IMR-90 (cell line): ENCODE measurements at regions not wholly inside any gene's neighbourhood (a gene's known extent, or its start where the extent isn't known, plus 50 kb on each side); places are given as distances from the start of the nearest gene placed in this dataset.

Experiments used
- ATAC-seq: fragments of 200-7000 bp; cut with Tn5 transposase; 2 replicates; pipeline ENCODE4 v1.9.1; 2020; ENCODE audit warnings: low read depth, mild to moderate bottlenecking, moderate library complexity
- BruUV-seq: library from RNA; stranded (reverse); fragments of 400-500 nt; replicated peaks from 2 replicates; lab custom pipeline; 2021; lab: Mats Ljungman, UMichigan
- CTCF ChIA-PET: fragments of 300-600 bp; formaldehyde crosslinking; extraction: SDS; loops from one replicate; lab custom pipeline; 2021; ENCODE audit warnings: antibody characterized with exemption; lab: Yijun Ruan, JAX
- POLR2A ChIA-PET: fragments of 300-600 bp; sonication (Branson Sonifier 250); formaldehyde crosslinking; loops from one replicate; lab custom pipeline; 2022; ENCODE audit warnings: antibody characterized with exemption; ENCODE audit not compliant: unreplicated experiment; lab: Charles Lee
- DNase-seq: peaks from one replicate; pipeline ENCODE4 v3.0.0; 2013
- H2AFZ ChIP-seq: replicated peaks from 2 replicates; pipeline ENCODE3; 2013; ENCODE audit warnings: low read length, mild to moderate bottlenecking; ENCODE audit not compliant: poor library complexity
- H2AK5ac ChIP-seq: 2 replicates; pipeline ENCODE4 v1.6.1; 2013; ENCODE audit warnings: low read depth, low read length, inconsistent platforms
- H2AK9ac ChIP-seq: replicated peaks from 2 replicates; pipeline ENCODE3; 2013; ENCODE audit warnings: mild to moderate bottlenecking, low read depth, low read length, moderate library complexity; ENCODE audit not compliant: poor library complexity
- H2BK120ac ChIP-seq: 2 replicates; pipeline ENCODE4 v1.6.1; 2013; ENCODE audit warnings: low read depth, low read length, inconsistent platforms
- H2BK15ac ChIP-seq: 3 replicates; pipeline ENCODE4 v1.6.1; 2013; ENCODE audit warnings: low read depth, low read length, inconsistent platforms
- H2BK20ac ChIP-seq: 2 replicates; pipeline ENCODE4 v1.6.1; 2013; ENCODE audit warnings: low read depth, mild to moderate bottlenecking, inconsistent platforms, low read length, moderate library complexity
- H2BK5ac ChIP-seq: 2 replicates; pipeline ENCODE4 v1.6.1; 2013; ENCODE audit warnings: mild to moderate bottlenecking, low read depth, low read length, inconsistent platforms; ENCODE audit not compliant: poor library complexity, severe bottlenecking
- H3K14ac ChIP-seq: replicated peaks from 2 replicates; pipeline ENCODE4 v1.6.1; 2013; ENCODE audit warnings: low read depth, low read length, inconsistent platforms
- H3K18ac ChIP-seq: 2 replicates; pipeline ENCODE4 v1.6.1; 2013; ENCODE audit warnings: low read depth, low read length, control low read depth
- H3K23ac ChIP-seq: 2 replicates; pipeline ENCODE4 v1.6.1; 2013; ENCODE audit warnings: low read depth, low read length, inconsistent platforms
- H3K27ac ChIP-seq: 2 replicates; pipeline ENCODE4 v1.5.1; 2013; ENCODE audit warnings: mild to moderate bottlenecking, control low read depth, low read length; ENCODE audit not compliant: insufficient read depth
- H3K27me3 ChIP-seq: 2 replicates; pipeline ENCODE4 v1.6.1; 2013; ENCODE audit warnings: low read length; ENCODE audit not compliant: control insufficient read depth, insufficient read depth
- H3K36me3 ChIP-seq: 2 replicates; pipeline ENCODE4 v1.6.1; 2013; ENCODE audit warnings: low read length, mixed read lengths; ENCODE audit not compliant: control insufficient read depth, insufficient read depth
- H3K4ac ChIP-seq: 2 replicates; pipeline ENCODE4 v1.6.1; 2013; ENCODE audit warnings: low read depth, low read length, inconsistent platforms
- H3K4me1 ChIP-seq: 2 replicates; pipeline ENCODE4 v1.6.1; 2013; ENCODE audit warnings: low read length, mixed read lengths; ENCODE audit not compliant: control insufficient read depth, insufficient read depth
- H3K4me2 ChIP-seq: 2 replicates; pipeline ENCODE4 v1.6.1; 2013; ENCODE audit warnings: low read depth, mild to moderate bottlenecking, control low read depth, low read length, moderate library complexity
- H3K4me3 ChIP-seq: 2 replicates; pipeline ENCODE4 v1.5.1; 2013; ENCODE audit warnings: low read depth, mild to moderate bottlenecking, control low read depth, low read length, moderate library complexity; ENCODE audit not compliant: insufficient read depth
- H3K56ac ChIP-seq: 2 replicates; pipeline ENCODE4 v1.6.1; 2013; ENCODE audit warnings: low read length, inconsistent platforms; ENCODE audit not compliant: insufficient read depth; ENCODE audit errors: extremely low read depth
- H3K79me1 ChIP-seq, 2 experiments: 2 replicates each; pipeline ENCODE4 v1.6.1; 2013; ENCODE audit warnings: low read length in 2 of 2, inconsistent platforms in 1 of 2, low read depth in 1 of 2
- H3K9ac ChIP-seq: 2 replicates; pipeline ENCODE4 v1.6.1; 2013; ENCODE audit warnings: low read depth, low read length, control low read depth
- H3K9me1 ChIP-seq: 2 replicates; pipeline ENCODE4 v1.6.1; 2013; ENCODE audit warnings: low read length, inconsistent platforms; ENCODE audit not compliant: insufficient read depth
- H3K9me3 ChIP-seq: 2 replicates; pipeline ENCODE4 v1.6.1; 2013; ENCODE audit warnings: low read length; ENCODE audit not compliant: control insufficient read depth, insufficient read depth
- H4K20me1 ChIP-seq: 2 replicates; pipeline ENCODE4 v1.6.1; 2013; ENCODE audit warnings: low read length, inconsistent platforms; ENCODE audit not compliant: insufficient read depth
- H4K5ac ChIP-seq: 2 replicates; pipeline ENCODE4 v1.6.1; 2013; ENCODE audit warnings: mild to moderate bottlenecking, low read depth, low read length, control low read depth
- H4K8ac ChIP-seq, 2 experiments: 2 replicates each; pipeline ENCODE4 v1.6.1; 2013; ENCODE audit warnings: low read depth in 2 of 2, low read length in 2 of 2, control low read depth in 1 of 2, inconsistent platforms in 1 of 2
- H4K91ac ChIP-seq: 2 replicates; pipeline ENCODE4 v1.6.1; 2013; ENCODE audit warnings: low read depth, low read length, inconsistent platforms; ENCODE audit not compliant: insufficient read depth
- BHLHE40 ChIP-seq: fragments of 150-350 bp; IDR thresholded peaks from 2 replicates; pipeline ENCODE4 v1.6.1; 2016; ENCODE audit warnings: mild to moderate bottlenecking, low read depth, low read length
- MAZ ChIP-seq: IDR thresholded peaks from 2 replicates; pipeline ENCODE4 v1.6.1; 2012; ENCODE audit warnings: low read depth, mild to moderate bottlenecking, low read length, improper control_type of control experiment, moderate library complexity, borderline replicate concordance
- NFE2L2 ChIP-seq: fragments of 150-350 bp; IDR thresholded peaks from 2 replicates; pipeline ENCODE4 v1.6.1; 2016; ENCODE audit warnings: low read depth, mild to moderate bottlenecking, low read length
- POLR2A ChIP-seq: IDR thresholded peaks from 2 replicates; pipeline ENCODE4 v1.6.1; 2012; ENCODE audit warnings: mild to moderate bottlenecking, low read depth, low read length
- RCOR1 ChIP-seq: IDR thresholded peaks from 2 replicates; pipeline ENCODE4 v1.6.1; 2012; ENCODE audit warnings: mild to moderate bottlenecking, low read length, improper control_type of control experiment; ENCODE audit not compliant: insufficient replicate concordance
- RFX5 ChIP-seq: IDR thresholded peaks from 2 replicates; pipeline ENCODE4 v1.8.0; 2012; ENCODE audit warnings: low read depth, mild to moderate bottlenecking, low read length, moderate library complexity
- WGBS, 2 experiments: methylation state at CpG; one replicate each; pipeline versions ENCODE4 v1.1.5 to v1.1.7; 2013; ENCODE audit warnings: missing lambda C conversion rate in 2 of 2; ENCODE audit not compliant: insufficient read length in 1 of 2; ENCODE audit errors: extremely low coverage in 2 of 2; 5-methylcytosine and 5-hydroxymethylcytosine counted together
- dilution Hi-C: fragments of 300-500 bp; cut with HindIII; formaldehyde crosslinking; loops from one replicate; pipeline ENCODE4 v1.14.3; 2018; ENCODE audit warnings: low sequenced_read_pairs; ENCODE audit not compliant: unreplicated experiment
- in situ Hi-C: fragments of 300-500 bp; cut with MboI; formaldehyde crosslinking; loops from 3 replicates; pipeline ENCODE4 v1.14.3; 2019; ENCODE audit warnings: low sequenced_read_pairs, inconsistent platforms, mixed read lengths
- intact Hi-C: fragments of 100-400 bp; cut with micrococcal nuclease; formaldehyde crosslinking; loops from 2 replicates; pipeline ENCODE4 v1.10.0; 2022
- TF ChIP-seq, protein P1 (sequence below): conservative IDR thresholded peaks from 2 replicates; pipeline ENCODE4 v1.5.1; 2012; ENCODE audit warnings: mild to moderate bottlenecking, low read depth, low read length, improper control_type of control experiment

DNA sequence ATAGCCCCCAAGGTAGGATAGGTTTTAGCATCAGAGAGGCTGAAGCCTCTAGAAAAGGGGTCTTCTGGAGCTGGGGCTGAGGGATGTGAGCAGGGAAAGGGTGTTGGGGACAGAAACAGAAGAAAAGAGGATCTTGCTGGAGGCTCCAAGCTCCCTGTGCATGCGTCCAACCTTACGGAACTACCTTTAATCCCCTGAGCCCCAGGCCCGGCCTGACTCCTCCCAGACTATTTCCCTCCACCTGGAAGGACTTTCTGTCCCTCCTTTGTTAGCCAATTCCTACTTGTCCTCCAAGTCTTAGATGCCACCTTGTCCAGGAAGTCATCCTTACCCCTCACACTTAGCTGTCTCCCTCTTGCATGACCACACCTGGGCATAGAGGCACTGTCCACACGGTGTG, 50.0 kb upstream of the VPS8 start:
- no peak overlapping the region; the same call in 1 of the 2 replicates for H3K27ac ChIP-seq
- H3K4ac ChIP-seq: peak overlapping the region; percentile 87
- no peak for ATAC-seq
- peak overlapping the region in 1 of 2 experiments; percentile 66; a peak in 1 of 4 replicates for H4K8ac ChIP-seq
- 100% methylated on average over 3 of the region's 4 CpGs; no CpG with 5 or more reads in 1 of the 2 experiments for WGBS, 2 experiments
- in situ Hi-C loops: no loop called here
- no peaks in the 10 kb centered on the region for H3K27me3 ChIP-seq
- no peak for DNase-seq
- no peaks in the 10 kb centered on the region for H4K20me1 ChIP-seq
- peaks cover 27% of the 10 kb centered on the region for H3K9me1 ChIP-seq
- no peaks in the 10 kb centered on the region for H3K9me3 ChIP-seq
- peak overlapping the region; percentile 85 for H2BK120ac ChIP-seq
- peak overlapping the region; percentile 58; the same call in 1 of the 2 replicates for H3K14ac ChIP-seq
- CTCF ChIA-PET: no interaction called here
- no peak overlapping the region for H3K56ac ChIP-seq
- H3K4me1 ChIP-seq: peaks cover 44% of the 10 kb centered on the region
- dilution Hi-C loops: no loop called here
- no peaks in the 10 kb centered on the region for H3K36me3 ChIP-seq
- intact Hi-C loops: loop anchor here (5.0 kb wide), 1 partner anchor 50 kb away; the partner anchor contains the start of gene MAGEF1
- H2BK5ac ChIP-seq: no peak overlapping the region
- no peak overlapping the region for H3K23ac ChIP-seq
- no peak overlapping the region; the same call in 1 of the 2 replicates for H4K5ac ChIP-seq
- no peaks in the 10 kb centered on the region for H3K79me1 ChIP-seq
- BruUV-seq: no TSS peak
- peak overlapping the region; percentile 91; the same call in 1 of the 2 replicates for H2AK5ac ChIP-seq
- no peak overlapping the region for H3K4me3 ChIP-seq
- H2AK9ac ChIP-seq: no peak overlapping the region
- peak overlapping the region; percentile 81 for H2BK20ac ChIP-seq
- H2BK15ac ChIP-seq: peak overlapping the region; percentile 96; the same call in 2 of the 3 replicates
- H3K4me2 ChIP-seq: no peak overlapping the region
- H2AFZ ChIP-seq: no peak overlapping the region
- H3K18ac ChIP-seq: peak overlapping the region; percentile 44; the same call in 1 of the 2 replicates
- peak overlapping the region; percentile 74 for H4K91ac ChIP-seq
- TF ChIP-seq RCOR1 (no peak), RFX5 (no peak), NFE2L2 (no peak), MAZ (no peak), POLR2A (no peak), BHLHE40 (no peak)
- TF ChIP-seq, protein P1, sequence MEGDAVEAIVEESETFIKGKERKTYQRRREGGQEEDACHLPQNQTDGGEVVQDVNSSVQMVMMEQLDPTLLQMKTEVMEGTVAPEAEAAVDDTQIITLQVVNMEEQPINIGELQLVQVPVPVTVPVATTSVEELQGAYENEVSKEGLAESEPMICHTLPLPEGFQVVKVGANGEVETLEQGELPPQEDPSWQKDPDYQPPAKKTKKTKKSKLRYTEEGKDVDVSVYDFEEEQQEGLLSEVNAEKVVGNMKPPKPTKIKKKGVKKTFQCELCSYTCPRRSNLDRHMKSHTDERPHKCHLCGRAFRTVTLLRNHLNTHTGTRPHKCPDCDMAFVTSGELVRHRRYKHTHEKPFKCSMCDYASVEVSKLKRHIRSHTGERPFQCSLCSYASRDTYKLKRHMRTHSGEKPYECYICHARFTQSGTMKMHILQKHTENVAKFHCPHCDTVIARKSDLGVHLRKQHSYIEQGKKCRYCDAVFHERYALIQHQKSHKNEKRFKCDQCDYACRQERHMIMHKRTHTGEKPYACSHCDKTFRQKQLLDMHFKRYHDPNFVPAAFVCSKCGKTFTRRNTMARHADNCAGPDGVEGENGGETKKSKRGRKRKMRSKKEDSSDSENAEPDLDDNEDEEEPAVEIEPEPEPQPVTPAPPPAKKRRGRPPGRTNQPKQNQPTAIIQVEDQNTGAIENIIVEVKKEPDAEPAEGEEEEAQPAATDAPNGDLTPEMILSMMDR: no peak
- no peak overlapping the region for H3K9ac ChIP-seq
- POLR2A ChIA-PET: no interaction called here
